GM18868 (cell line): ENCODE measurements at regions not wholly inside any gene's neighbourhood (a gene's known extent, or its start where the extent isn't known, plus 50 kb on each side); places are given as distances from the start of the nearest gene placed in this dataset.
"Not testable (repeated sequence)": the region's sequence is repeated elsewhere in the genome, so short reads cannot be mapped to it uniquely, and the experiment has no call there.

Source experiments
- ATAC-seq: cut with Tn5 transposase; IDR thresholded peaks from one replicate; pipeline ENCODE4 v1.9.1; 2021; ENCODE audit warnings: mild to moderate bottlenecking, moderate library complexity; ENCODE audit not compliant: unreplicated experiment

DNA sequence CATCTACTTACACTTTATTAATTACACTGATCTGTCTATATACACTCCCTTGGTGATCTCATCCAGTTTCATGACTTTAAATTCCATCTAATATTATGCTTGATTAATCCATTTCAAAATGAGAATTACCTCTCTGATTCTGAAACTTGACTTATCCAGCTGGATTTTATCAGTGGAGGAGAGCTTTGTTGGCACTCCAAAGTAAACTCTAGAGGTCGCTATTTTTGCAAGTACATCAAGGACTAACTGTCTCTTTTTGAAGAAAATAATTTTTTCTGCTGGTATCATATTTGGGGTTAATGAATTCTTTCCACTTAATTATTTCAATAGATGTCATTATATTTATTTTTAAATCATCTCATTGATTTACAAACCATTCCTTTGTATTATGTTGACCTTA is 630.3 kb upstream of the MAN1A1 start:
- ATAC-seq: no peak

DNA sequence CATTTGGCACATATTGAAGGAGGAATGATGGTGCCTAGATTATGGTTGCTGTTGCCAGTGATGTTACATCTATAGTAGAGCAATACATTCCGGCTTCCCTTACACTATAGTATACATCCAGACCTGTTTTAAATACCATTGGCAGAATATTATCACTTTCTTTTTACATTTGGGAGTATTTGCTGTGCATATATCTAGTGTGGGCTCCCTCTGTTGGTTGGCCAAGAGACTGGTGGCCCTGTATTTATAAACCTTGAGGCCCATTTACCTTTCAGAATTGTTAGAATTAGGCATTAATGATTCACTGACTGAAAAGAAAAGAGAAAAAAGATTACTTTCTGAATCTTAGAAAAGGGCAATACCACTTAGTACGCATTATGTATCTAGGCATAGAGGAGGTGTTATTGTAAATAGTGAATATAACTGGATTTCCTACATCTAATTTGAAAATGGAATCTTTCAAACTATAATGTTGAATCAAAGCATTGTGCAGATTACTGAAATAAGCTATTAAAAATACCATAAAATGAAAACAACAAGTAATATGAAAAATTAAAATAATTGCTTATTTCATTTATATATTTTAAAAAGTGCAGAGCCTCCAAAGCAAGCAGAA is 628.8 kb upstream of the MAN1A1 start:
- peak; percentile 74 for ATAC-seq

DNA sequence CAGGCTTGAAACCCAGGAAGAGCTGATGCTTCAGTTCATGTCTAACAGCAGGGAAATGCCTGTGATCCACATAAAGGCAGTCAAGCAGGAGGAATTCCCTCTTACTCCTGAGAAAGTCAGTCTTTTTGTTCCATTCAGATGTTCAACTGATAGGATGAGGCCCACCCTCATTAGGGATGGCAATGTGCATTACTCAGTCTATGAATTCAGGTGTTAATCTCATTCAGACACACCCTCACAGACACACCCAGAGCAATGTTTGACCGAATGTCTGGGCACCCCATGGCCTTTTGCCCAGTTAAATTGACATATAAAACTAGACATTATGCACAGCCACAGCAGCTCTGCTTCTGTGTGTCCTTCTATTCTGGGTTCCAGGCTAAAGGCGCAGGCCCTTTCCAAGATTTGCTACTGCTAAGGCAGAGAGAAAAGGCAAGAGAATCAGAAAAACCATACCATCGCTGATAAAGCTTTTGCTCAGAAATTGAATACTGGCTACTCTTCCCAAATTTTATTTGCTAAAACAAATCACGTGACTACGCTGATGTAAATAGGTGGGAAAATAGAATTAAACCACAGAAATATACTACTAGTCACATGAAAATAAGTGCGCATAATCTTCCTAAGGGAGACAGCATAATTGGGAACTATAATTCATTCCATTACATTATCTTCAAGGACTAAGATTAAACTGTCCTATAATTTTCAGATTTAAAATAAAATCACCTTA is 625.0 kb upstream of the MAN1A1 start:
- ATAC-seq: no peak

DNA sequence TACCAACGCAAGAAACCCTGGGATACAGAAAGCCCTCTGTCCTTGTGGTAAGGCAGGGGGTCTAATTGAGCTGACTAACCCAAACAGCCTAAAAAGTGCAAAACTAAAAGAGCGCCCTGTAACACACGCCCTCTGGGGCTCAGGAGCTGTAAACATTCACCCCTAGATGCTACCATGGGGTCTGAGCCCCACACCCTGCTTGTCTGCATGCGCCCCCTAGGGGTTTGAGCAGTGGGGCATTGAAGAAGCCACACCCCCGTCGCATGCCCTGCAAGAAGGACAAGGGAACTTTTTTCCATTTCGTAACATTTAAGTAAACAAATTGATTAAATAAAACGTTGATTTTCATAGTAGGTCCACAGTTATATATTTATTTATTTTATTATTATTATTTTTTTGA is 616.9 kb upstream of the MAN1A1 start:
- peak; percentile 71 for ATAC-seq

DNA sequence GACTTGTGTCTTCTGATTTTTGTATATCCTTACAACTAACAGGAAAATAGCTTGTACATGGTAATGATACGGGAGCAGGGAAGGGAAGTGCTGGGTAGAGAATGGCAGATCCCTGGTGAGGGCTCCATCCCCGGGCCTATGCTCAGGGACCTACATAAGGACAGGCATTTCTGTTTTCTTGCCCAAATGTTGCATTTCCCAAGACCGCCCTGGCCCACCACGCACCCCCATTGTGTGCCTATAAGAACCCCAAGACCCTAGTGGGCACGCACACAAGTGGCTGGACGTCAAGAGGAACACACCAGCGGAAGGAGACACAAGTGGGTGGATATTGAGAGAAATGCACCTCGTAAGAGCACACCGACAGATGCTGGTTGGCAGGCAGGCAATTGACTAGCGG is 616.3 kb upstream of the MAN1A1 start:
- ATAC-seq: no peak

DNA sequence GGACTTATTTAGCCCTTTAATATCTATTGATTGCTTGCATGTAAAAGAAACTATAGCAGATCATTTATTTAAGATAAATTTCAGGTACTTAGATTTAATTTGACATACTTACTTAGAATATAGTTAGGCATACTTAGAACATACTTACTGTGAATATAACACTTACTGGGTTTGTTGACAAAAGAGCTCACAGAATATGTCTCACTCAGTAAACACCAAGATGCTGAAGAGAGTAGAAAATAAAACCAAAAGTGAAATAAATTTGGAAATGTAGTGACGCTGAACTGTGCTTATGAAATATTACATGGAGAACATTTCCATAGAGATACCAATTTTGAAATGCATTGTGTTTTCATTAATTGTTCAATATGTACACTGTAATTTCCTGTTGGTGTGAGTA is 615.4 kb upstream of the MAN1A1 start:
- no peak for ATAC-seq

DNA sequence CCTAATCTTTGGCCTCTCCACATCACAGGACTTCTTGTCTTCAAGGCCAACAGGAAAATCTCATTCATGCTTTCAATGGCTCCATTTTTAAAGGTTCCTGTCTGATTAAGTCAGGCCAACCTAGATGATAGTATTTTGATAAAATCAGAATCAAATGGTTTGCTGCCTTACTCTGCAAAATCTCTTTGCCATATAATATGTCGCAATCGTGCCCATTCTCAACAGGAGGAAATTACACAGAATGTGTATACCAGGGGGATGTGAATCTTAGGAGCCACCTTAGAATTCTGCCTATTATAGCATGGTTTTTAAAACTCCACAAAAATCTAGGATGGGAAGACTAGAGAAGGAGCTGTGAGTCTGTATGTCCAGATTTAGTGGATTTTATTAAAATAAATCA is 612.9 kb upstream of the MAN1A1 start:
- no peak for ATAC-seq

DNA sequence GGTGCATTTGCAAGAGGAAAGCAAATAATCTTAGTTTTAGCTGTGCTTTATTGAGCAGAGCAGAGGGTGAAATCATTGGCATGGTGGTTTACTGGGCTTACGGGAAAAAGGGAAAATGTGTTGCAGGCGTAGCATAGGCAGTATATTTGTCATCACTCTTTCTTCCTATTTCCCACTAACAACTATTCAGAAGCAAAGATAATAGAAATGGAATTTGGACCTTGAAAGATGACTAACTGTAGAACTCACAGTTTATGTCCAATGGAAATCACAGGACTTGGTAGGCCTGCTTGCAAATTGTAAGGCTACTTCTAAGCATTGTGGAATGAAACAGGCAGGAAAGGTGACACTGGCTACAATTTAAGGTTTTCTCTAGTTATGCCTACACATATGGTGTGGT is 611.9 kb upstream of the MAN1A1 start:
- ATAC-seq: no peak

DNA sequence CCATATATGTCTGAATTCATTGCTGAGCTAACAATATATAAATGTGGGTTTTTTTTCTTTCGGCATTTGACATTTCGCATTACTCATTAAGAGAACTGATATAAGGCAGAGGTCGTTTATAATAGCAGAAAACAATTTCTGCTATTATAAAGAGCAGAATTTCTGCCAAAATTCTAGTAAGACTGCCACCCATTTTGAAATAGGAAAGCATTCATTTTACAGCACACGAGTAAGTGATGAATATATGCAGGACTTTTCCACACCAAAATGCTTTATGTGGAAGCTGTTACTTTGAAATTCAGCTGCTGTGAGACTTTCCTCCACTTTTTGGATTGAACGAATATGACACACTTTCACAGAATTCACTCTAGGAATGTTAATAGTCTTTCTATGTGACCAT is 610.9 kb upstream of the MAN1A1 start:
- no peak for ATAC-seq

DNA sequence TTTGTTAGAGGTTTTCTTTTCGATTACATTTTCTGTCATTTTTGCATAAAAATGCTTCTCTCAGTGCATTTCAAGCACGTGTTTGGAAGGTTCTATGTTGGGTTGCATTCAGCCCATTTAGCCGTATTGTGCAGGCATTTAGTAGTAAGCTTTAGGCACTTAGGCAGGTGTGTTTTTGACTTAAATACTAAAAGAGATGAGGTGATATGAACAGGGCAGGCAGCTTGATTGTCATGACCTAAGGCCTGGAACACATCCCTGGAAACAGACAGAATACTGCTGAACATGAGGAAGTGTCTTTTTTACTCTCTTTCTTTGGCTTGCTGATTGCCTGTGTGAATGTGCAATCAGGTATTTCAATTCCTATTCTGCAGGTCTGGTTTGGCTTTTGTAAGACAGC is 610.5 kb upstream of the MAN1A1 start:
- ATAC-seq: no peak

DNA sequence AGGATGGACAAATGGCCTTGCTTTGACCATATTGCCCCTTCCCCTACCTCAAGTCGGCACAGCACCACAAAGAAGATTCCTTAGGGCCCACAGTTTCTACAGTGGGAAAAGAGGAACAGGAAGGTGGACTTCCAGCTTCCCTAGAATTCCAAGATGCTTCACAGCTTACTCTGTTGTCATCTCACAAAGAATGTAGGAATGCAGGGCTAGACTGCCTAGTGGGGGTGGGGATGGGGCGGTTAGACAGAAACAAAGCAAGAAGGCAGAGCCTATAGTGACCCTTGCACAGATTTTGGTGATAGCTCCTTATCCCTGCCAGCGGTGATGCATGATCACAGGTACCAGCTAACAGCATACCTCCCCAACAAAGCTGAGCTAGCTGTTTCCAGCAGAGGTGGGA is 607.6 kb upstream of the MAN1A1 start:
- ATAC-seq: no peak

DNA sequence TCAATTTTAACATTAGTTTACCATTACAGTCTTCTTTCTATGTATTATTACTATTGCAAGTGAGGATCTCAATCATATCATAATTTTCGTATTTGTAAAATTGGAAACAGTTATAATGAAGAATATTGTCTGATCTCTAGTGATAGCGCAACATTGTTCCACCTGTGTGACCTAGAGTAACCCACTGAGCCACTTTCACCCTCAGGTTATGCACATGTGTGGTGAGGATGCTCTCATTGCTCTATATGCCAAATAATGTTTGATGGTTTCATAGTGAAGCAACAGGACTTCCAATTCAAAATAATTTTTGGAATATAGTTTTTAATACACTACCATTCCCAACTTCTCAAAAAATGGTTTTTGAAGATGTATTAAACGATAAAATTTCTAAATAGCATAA is 603.1 kb upstream of the MAN1A1 start:
- ATAC-seq: no peak

DNA sequence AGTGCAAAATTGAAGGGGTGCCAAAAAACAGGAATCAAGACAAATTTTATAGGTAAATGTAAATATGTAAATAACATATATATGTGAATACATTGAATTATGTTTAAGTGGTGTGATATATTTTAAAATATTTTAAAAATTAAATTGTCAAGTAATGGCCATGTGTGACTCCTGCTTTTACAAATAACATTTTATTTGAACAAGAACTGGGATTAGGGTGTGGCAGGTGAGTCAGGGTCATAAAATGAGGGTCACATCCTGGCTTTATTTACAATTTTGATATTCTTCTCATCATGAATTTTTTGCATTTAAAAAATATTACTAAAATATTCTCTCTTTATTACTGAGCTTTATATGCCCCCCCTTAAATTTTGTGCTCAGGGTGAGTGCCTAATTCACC is 601.1 kb upstream of the MAN1A1 start:
- no peak for ATAC-seq

DNA sequence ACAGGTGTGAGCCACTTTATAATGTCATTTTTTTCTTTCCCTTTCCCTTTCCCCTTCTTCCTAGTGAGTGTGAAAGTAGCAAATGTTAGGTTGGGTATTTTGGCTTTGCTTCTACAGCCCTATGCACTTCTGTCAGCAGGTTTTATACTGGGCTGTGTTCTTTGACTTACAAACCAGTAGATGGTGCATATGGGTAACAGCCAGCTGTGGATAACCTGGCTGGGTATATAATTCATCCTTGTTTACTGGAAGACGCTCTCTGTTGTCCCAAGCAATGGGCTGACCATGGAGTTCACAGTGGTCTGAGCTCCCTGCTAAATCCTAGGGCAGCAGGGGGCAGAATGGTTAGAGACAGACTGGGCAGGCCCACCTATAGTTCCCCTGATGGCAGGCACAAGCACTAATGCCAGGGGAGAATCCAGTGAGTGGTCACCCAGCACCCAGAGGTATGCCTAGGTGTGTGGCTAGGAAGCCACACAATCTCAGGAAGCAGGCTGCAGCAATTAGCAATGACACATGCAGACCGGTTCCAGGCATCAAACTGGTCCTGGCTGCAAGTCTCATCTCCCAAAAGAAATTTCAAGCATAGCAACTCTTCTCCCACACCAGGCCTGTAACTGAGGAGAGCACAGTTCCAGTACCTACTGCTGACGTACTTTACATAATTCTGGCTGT is 592.7 kb upstream of the MAN1A1 start:
- no peak for ATAC-seq

DNA sequence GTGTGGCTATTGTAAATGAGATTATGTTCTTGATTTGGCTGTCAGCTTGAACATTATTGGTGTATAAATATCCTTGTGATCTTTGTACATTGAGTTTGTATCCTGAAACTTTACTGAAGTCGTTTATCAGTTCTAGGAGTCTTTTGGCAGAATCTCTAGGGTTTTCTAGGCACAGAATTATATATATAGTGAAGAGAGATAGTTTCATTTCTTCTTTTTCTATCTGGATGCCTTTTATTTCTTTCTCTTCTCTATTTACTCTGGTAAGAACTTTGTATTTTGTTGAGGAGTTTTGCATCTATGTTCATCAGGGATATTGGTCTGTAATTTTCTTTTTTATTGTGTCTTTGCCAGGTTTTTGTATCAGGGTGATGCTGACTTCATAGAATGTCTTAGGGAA is 589.2 kb upstream of the MAN1A1 start:
- ATAC-seq: no peak

DNA sequence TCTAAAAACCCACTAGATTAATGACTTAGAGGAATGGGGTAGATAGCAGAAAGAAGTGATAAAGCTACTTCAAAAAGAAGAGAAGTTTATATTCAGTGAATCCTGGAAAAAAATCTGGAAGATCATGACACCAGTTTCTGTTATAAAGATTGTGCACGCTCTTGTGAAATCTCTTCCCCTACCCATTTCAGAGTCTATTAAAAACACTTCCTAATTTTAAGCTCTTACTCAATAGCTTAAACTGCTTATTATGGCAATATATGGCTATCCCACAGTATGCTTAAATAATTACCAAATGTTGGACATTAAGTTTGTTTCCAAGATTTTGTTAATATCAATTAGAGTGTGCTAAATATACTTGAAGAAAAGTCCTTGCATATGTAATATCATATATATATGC is 585.3 kb upstream of the MAN1A1 start:
- ATAC-seq: no peak

DNA sequence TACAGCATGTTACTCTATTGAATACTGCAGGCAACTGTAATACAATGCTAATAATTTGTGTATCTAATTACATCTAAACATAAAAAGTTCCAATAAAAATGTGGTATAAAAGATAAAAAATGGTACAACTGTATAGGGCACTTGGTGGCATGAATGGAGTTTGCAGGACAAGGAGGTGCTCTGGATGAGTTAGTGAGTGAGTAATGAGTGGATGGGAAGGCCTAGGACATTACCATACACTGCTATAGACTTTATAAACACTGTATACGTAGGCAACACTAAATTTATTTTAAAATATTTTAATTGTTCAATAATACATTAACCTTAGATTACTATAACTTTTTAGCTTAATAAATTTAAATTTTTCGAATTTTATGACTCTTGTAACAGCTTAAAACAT is 579.6 kb upstream of the MAN1A1 start:
- ATAC-seq: no peak

DNA sequence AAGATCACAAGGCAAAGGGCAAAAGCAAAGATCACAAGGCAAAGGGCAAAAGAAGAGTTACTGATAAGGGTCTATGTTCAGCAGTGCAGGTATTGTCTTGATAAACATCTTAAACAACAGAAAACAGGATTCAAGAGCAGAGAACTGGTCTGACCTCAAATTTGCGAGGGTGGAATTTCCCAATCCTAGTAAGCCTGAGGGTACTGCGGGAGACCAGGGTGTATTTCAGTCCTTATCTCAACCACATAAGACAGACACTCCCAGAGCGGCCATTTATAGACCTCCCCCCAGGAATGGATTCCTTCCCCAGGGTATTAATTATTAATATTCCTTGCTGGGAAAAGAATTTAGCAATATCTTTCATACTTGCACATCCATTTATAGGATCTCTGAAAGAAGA is 575.3 kb upstream of the MAN1A1 start:
- not testable (repeated sequence) for ATAC-seq

DNA sequence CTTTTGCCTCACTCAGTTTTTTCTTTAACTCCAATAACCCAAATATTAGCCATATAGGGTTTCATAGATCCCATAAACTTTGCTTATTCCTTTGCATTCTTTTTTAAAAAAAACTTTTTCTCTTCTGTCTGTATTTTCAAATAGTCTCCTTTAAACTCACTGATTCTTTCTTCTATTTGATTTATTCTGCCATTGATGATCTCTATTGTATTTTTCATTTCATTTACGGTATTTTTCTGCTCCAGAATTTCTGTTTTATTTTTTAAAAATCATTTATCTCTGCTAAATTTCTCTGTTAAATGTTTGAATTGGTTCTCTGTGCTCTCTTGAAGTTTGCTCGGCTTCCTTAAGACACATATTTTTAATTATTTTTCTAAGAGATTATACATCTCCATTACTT is 573.3 kb upstream of the MAN1A1 start:
- no peak for ATAC-seq

DNA sequence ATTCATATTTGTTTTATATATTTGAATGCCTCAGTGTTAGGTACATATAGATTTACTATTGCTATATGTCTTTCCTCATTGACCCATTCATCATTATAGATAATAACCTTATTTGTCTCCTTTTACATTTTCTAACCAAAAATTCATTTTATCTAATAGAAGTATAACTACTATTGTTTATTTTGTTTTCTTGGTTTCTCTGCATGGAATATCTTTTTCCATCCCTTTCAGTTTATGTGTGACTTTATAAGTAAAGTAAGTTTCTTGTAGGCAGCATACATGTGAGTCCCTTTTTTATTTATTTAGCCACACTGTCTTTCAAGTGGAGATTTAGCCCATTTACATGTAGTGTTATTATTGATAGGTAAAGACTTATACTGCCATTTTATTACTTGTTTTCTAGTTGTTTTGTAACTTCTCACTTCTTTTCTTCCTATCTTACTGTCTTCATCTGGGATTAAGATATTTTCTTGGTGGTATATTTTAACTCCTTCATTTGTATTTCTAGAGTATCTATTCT is 572.0 kb upstream of the MAN1A1 start:
- ATAC-seq: no peak

DNA sequence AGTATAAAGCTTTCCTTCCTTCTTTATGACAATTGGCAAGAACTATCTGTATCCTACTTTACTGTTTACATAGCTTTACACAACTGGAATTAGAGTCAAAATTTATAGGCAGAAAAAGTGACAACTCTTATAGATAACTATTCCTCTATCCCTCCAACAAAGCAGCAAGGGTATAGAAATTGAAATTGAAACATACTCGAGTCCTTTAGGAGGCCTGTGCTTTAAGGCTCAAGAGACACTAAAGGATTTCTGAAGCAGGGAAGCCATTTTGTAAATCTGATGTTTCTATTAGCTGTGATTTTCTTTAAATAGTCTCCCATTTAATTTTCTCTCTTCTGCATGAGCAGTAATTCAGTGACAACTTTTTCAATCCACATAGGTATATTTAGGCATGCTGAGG is 567.6 kb upstream of the MAN1A1 start:
- ATAC-seq: no peak

DNA sequence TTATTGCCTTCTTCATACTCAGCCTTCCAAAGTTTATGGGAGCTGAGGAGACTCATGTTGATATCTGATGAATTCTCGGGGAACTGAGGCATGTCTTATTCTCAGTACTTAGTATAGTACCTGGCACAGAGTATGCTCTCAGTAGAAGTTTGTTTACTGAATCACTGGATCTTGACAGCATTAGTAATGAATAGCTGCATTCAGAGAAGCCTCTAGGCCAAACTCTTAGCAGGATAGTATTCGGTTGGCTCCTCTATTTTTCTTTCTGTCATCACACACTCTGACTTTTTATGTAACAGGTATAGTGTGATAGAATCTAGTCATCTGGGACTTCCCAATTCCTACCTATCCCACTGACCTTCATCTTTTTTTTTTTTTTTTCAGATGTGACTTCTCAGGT is 566.4 kb upstream of the MAN1A1 start:
- ATAC-seq: no peak
